Stimulated activated CD4-positive, alpha-beta T cell treated with anti-CD3 and anti-CD28 coated beads, Interleukin-1b, Interleukin-23, amount 100 ng/mL, for 24 hours (primary cell): ENCODE measurements at regions not wholly inside any gene's neighbourhood (a gene's known extent, or its start where the extent isn't known, plus 50 kb on each side); places are given as distances from the start of the nearest gene placed in this dataset.

Source experiments
- DNase-seq, 4 experiments: peaks; one replicate each; pipeline ENCODE4 v3.0.0-alpha.2; 2020; ENCODE audit warnings: low read depth in 4 of 4, low spot score in 1 of 4

- DNase-seq = no peak
These were observed 192.2 kb downstream of the MAF start for GRCh38 chr16:79408355-79408754.

- no peak for DNase-seq
These were observed 192.9 kb downstream of the MAF start for GRCh38 chr16:79407461-79408135.

GRCh38 chr16:79407005-79407404 lies 193.5 kb downstream of the MAF start:
- no peak for DNase-seq

DNA sequence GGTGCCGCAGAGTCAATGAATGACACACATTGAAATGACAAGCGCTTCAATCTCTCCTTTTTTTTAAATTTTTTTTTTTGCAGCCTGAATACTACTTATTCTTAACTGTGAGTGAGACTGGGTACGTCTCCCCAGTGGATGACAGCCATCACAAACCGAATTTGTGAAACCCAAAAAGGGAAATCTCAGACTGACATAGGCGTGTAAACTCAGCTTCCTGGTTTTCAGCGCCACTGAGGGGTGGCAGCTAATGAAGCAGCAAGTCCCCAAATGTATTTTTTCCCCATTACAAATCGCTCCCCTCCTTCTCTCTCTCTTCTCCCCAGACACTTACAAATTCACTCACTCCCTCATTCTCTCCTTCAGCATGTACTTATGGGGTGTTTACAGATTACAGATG lies 196.0 kb downstream of the MAF start:
- DNase-seq = no peak

- DNase-seq = no peak
These were observed 197.0 kb downstream of the MAF start for GRCh38 chr16:79403534-79403933.

DNA sequence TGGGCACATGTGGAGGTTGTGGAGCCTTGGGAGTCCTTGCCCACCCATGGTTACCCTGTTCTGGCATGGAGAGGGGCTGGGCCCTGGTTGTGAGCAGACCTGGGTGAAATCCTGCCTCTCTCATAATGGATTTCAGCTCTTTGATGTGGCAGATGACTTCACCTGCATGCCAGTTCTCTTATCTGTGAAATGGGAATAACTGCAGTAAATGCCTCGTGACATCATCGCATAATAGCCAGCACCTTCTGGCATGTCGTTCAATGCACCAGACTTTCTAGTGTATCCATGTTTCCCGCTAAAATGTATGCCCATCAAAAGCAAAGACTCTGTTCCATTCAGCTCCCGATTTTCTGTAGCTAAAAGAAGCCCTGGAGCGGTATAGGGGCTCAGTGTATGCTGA lies 197.6 kb downstream of the MAF start:
- DNase-seq = no peak

DNA sequence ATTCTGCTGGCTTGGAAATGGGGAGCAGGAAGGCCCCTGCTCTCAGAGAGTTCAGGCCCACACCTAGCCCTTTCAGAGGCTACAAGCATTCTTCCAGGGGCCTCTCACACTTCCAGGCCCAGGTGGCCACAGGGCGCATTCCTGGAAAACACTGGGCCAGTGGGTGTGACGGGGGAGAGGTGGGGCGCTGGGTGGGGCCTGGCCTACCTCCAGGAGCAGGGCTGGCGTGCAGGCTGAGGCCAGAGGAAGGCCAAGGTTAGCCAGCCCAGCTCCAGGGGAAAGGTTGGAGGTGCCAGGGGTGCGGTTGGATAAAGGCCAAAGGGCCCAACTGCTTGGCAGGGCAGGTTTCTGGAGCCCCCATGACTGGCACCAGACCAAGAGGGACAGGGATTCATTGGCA lies 198.2 kb downstream of the MAF start:
- no peak for DNase-seq

- DNase-seq = no peak
These were observed 198.8 kb downstream of the MAF start for GRCh38 chr16:79401782-79402181.

DNA sequence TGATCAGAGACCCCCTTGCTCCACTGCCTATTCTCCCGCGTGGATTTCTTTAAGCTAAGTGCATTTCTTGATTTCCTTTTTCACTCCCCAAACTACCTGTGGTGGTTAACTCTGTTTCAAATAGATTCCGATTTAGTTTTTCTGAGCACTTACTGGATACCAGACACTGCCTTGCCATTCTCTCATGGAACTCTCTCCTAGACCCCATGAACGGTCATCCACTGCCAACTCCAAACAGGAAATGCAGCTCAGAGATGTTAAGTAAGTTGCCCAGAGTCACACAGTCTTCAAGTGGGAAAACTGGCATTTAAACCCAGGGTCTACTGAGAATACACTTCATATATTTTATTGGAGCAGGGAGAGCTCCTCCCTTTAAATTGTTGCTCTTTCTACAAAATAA lies 199.4 kb downstream of the MAF start:
- DNase-seq = no peak

GRCh38 chr16:79400462-79401149 lies 199.9 kb downstream of the MAF start:
- DNase-seq = no peak

GRCh38 chr16:79395591-79395990 lies 204.9 kb downstream of the MAF start:
- no peak for DNase-seq

- no peak for DNase-seq
These were observed 206.3 kb downstream of the MAF start for GRCh38 chr16:79394206-79394605.

DNA sequence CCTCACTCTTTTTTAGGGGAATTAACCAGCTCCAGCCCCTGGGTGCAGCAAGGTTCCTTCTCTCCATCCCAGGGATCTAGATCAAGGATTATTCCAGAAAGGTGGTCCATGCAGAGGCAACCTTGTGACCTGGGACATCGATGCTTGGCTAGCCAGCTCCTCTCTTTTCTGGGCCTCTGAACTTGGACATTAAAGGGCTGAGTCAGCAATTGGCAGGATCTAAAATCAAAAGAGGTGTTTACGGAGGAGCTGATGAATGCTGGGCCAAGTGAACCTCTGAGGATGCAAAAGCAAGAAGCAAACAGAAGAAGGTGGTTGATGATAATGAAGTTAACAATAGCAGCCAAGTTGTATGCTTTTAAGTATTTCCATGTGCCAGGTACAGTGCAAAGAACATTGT lies 207.0 kb downstream of the MAF start:
- DNase-seq = no peak

DNA sequence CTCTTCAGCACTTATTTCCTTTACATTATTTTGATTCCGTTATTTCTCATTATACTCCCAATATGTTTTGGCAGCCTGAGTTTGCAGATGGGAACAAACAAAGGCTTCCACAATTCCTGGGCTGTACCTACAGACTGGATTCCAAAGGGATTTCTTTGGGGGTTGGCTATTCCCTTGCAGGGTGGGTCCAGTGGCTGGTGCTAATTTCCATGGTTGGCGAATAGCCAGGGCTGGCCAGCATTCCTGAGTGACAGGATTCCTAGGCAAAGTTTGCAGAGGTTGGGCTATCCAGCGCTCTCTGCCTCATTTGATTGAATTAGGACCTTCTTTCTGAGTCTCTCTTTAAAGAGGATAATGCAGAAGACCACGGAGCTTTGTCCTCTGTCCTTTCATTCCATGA lies 207.4 kb downstream of the MAF start:
- no peak for DNase-seq

DNA sequence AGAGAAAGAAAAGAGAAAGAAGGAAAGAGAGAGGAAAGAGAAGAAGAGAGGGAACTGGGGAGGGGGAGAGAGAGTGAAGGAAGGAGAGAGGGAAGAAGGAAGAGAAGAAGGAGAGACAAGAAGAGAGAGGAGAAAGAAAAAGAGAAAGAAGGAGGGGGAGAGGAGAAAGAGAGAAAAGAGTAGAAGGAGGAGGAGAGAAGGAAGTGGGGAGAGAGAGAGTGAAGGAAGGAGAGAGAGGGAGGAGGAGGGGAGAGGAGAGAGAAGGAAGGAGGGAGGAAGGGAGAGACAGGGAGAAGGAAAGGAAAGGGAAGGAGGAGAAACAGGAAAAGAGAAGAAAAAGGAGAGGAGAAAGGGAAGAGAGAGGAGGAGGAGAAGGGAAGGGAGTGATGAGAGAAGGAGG lies 208.5 kb downstream of the MAF start:
- DNase-seq = no peak

- DNase-seq = no peak
These were observed 209.1 kb downstream of the MAF start for GRCh38 chr16:79391395-79391794.

DNA sequence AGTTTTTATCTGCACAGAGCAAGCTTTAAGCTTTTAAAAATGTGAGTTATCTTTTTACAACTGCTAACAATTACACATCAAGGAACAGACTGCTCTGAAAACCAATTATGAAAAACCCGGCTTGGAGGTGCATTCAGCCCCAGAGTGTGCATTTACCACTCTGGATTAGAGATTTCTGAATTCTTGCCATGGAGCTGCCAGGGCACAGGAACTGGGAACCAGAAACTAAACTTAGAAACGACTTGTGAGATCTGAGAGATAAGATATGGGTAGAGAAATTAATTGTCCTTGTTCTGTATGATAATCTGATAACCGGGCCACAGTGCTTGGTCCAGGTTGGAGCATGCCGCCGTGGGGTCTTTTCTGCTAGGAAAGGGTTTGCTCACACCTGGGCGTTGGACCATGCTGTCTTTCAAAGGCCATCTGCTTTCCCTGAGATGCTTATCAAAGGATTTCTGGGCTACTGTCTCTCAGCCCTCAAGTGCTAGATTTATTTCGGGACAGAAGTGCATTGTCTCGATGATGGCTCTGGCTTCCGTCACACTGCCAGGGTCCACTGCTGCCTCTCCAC lies 210.0 kb downstream of the MAF start:
- no peak for DNase-seq

DNA sequence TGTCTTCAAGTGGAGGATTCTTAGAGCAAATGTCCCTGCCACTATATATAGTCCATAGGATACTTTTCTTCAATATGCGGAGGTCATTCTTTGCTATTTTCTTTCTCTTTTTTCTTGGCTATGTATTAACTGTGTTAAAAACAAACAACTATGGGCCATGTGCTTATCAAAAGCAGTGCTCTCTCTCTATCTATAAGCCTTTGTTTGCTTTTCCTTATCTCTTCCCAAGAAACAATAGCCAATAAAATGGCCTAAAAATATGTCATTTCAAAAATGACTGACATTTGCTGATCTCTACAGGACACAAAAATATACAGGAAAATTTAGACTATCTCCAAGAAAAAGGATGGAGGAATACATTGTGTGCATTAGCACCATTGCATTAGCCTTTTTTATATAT lies 212.1 kb downstream of the MAF start:
- no peak for DNase-seq

- no peak for DNase-seq
These were observed 214.2 kb downstream of the MAF start for GRCh38 chr16:79386299-79386698.

GRCh38 chr16:79381603-79382042 lies 218.9 kb downstream of the MAF start:
- DNase-seq = no peak

- DNase-seq = no peak
These were observed 219.4 kb downstream of the MAF start for GRCh38 chr16:79380995-79381602.

GRCh38 chr16:79379095-79379494 lies 221.4 kb downstream of the MAF start:
- no peak for DNase-seq
